NB4 (cell line): ENCODE measurements at regions not wholly inside any gene's neighbourhood (a gene's known extent, or its start where the extent isn't known, plus 50 kb on each side); places are given as distances from the start of the nearest gene placed in this dataset.

Experiments
- DNase-seq: peaks from one replicate; pipeline ENCODE4 v3.0.0; 2010; ENCODE audit warnings: low read depth
- H3K4me3 ChIP-seq: one replicate; pipeline ENCODE4 v1.5.1; 2011; ENCODE audit warnings: mild to moderate bottlenecking, low read depth, low read length, moderate library complexity
- MYC ChIP-seq: IDR thresholded peaks from 2 replicates; pipeline ENCODE4 v1.6.1; 2011; ENCODE audit warnings: low read depth, low read length
- POLR2A ChIP-seq: IDR thresholded peaks from 2 replicates; pipeline ENCODE4 v1.6.1; 2011; ENCODE audit warnings: mild to moderate bottlenecking; ENCODE audit not compliant: insufficient read length; ENCODE audit errors: extremely low read depth
- TF ChIP-seq, protein P1 (sequence below): IDR thresholded peaks from one replicate; pipeline ENCODE4 v1.5.1; 2012; ENCODE audit warnings: low read depth, low read length
- TF ChIP-seq, protein P2 (sequence below): IDR thresholded peaks from 2 replicates; pipeline ENCODE4 v1.6.1; 2011; ENCODE audit warnings: low read depth, low read length

DNA sequence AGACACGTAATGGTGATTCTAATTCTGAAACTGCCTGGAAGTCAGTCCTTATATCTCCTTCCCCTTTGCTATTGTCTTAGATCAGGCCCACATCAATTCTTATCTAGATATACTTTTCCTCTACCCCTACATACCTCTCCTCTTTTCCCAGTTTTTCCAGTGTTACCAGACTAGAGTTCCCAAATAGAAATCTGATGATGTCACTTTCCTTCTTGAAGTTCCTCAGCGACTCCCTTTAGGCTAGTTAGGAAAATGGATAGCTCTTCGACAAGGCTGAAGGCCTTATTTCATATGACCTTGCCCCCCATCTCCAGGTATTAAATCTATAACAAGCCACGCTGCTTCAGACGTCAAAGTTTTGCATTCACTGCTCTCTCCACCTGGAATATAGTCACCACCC is 201.1 kb upstream of the ATP2B1 start:
- H3K4me3 ChIP-seq: no peak overlapping the region
- no peak for TF ChIP-seq POLR2A
- TF ChIP-seq, protein P1, sequence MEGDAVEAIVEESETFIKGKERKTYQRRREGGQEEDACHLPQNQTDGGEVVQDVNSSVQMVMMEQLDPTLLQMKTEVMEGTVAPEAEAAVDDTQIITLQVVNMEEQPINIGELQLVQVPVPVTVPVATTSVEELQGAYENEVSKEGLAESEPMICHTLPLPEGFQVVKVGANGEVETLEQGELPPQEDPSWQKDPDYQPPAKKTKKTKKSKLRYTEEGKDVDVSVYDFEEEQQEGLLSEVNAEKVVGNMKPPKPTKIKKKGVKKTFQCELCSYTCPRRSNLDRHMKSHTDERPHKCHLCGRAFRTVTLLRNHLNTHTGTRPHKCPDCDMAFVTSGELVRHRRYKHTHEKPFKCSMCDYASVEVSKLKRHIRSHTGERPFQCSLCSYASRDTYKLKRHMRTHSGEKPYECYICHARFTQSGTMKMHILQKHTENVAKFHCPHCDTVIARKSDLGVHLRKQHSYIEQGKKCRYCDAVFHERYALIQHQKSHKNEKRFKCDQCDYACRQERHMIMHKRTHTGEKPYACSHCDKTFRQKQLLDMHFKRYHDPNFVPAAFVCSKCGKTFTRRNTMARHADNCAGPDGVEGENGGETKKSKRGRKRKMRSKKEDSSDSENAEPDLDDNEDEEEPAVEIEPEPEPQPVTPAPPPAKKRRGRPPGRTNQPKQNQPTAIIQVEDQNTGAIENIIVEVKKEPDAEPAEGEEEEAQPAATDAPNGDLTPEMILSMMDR: no peak
- TF ChIP-seq, protein P2, sequence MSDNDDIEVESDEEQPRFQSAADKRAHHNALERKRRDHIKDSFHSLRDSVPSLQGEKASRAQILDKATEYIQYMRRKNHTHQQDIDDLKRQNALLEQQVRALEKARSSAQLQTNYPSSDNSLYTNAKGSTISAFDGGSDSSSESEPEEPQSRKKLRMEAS: no peak
- no peak for TF ChIP-seq MYC
- DNase-seq: no peak

GRCh38 chr12:89907659-89908058 is 199.0 kb upstream of the ATP2B1 start:
- no peak overlapping the region for H3K4me3 ChIP-seq
- no peak for DNase-seq
- TF ChIP-seq POLR2A (no peak), MYC (no peak)
- TF ChIP-seq, protein P1: no peak
- TF ChIP-seq, protein P2: no peak

GRCh38 chr12:89906824-89907223 is 198.2 kb upstream of the ATP2B1 start:
- no peak for DNase-seq
- no peak overlapping the region for H3K4me3 ChIP-seq
- TF ChIP-seq, protein P1: no peak
- TF ChIP-seq POLR2A (no peak), MYC (no peak)
- TF ChIP-seq, protein P2: no peak

DNA sequence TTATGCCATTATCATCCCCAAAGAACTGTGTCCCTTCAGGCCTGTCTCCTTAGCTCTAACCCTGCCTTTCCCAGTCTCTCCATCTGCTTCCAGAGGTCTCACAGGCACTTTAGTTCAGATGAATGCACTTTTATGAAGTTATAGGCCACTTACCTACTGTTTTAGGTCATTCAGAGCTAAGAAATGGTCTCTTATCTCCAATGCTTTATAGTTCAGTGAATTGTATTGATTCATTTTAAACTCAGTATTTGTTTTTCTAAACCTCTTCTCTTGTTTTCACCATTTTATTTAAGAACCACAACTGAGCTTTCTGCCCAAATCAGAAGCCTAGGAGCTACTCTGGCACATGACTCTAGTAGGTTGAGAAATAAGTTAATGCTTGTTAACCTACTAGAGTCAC is 197.5 kb upstream of the ATP2B1 start:
- TF ChIP-seq, protein P2: no peak
- TF ChIP-seq POLR2A (no peak), MYC (no peak)
- TF ChIP-seq, protein P1: no peak
- no peak for DNase-seq
- no peak overlapping the region for H3K4me3 ChIP-seq

- no peak overlapping the region for H3K4me3 ChIP-seq
- DNase-seq: no peak
- TF ChIP-seq POLR2A (no peak), MYC (no peak)
- TF ChIP-seq, protein P2: no peak
- TF ChIP-seq, protein P1: no peak
These were observed 193.4 kb upstream of the ATP2B1 start for GRCh38 chr12:89901906-89902642.
